ENCODE measurements at regions not wholly inside any gene's neighbourhood (a gene's known extent, or its start where the extent isn't known, plus 50 kb on each side); places are given as distances from the start of the nearest gene placed in this dataset.

DNA sequence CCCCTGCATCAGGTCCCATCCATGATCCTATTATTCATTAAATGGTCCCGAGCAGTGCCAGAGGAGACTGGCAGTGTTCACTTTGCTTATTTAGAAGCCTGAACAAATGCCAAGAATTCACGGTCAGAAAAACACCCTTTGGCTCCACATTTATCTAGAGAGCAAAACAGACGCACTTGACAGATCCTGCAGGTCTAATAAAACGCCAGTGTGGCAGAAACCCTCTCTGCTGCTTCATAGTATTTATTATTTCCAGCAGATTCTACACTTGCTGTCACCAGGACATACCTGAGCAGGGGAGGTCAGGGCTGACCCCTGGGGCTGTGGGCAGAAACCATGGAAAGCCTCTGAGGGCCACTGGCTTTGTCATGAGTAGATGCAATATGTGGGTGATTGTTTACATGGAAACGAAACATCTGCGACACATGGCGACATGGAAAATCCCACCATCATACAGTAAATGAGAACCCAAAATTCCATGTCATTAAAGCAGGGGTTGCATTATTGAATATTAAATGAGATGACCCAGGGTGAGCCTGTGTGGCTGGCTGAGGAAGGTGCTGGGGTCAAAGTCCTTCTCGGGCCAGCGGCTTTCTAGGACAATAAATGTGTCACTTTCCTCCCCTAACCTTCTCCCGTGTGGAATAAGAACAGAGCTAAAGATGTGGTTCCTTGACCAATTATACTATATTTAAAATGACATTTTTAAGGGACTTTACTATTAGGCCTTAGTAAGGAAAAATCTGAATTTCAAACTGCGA is 205.9 kb upstream of the SVIL start:
- Histone ChIP-seq H3K9ac (ENCODE audit: low read length) (no peak overlapping the region), H3K4me1 (ENCODE audit: control insufficient read depth, insufficient read depth, low read length) (peaks cover 52% of the 10 kb centered on the region), H3K4me3 (ENCODE audit: low read length) (no peak overlapping the region), H3K27ac (ENCODE audit: low read depth, low read length) (peak overlapping the region; percentile 99), H3K36me3 (ENCODE audit: control insufficient read depth, insufficient read depth, low read length) (no peaks in the 10 kb centered on the region), H3K27me3 (ENCODE audit: control insufficient read depth, insufficient read depth, low read length) (no peaks in the 10 kb centered on the region)

DNA sequence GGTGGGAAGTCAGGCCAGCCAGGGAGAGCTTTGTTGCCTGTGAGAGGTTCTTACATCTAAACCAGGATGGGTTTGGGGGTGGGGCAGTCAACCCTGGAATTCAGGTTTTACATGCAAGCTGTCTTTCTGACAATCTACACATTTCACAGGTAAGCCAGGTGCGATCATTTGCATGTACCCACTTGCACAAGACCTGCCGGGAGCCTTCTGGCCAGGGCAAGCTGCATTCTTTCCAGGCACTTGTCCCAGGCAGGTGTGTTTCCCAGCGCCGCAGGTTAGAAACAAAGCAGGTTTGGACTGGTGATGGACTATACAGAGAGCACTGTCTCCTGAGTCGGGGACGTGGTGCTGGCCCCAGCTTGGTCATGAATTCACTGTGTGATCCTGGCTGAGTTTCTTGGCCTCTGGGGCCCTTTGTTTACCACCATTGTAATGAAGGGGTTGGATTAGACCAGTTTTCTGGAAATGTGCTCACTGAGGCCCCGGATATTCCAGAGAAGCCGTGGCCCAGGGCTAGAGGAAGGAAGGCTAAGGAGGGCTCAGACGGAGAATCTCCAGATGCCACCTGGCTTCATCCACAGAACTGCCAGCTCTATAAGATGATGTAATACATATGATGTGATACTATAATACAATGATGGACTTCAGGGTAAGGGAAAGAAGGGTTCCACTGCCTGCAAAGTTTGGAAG is 205.2 kb upstream of the SVIL start:
- Histone ChIP-seq H3K27ac (ENCODE audit: low read depth, low read length) (peak overlapping the region; percentile 99), H3K4me3 (ENCODE audit: low read length) (no peak overlapping the region), H3K9ac (ENCODE audit: low read length) (no peak overlapping the region), H3K4me1 (ENCODE audit: control insufficient read depth, insufficient read depth, low read length) (peaks cover 52% of the 10 kb centered on the region), H3K27me3 (ENCODE audit: control insufficient read depth, insufficient read depth, low read length) (no peaks in the 10 kb centered on the region), H3K36me3 (ENCODE audit: control insufficient read depth, insufficient read depth, low read length) (no peaks in the 10 kb centered on the region)

DNA sequence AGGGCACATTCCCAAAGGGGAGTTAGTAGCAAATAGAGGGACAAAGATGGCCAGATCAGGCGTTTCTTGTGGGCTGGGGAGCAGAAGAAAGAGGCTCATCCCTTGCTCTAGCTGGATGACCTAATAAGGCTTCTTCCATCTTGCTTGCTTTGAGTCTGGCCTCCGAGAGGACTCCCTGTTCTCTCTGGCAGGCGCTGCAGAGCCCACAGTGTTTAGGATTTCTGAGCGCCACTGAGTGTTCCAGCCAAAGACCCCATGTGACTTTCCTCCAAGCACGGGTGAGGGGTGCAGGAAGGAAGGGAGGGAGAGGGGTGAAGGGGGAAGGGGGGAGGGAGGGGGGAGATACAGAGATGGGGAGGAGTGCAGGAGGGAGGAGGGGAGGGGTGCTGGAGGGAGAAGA is 203.8 kb upstream of the SVIL start:
- Histone ChIP-seq H3K4me1 (ENCODE audit: control insufficient read depth, insufficient read depth, low read length) (peaks cover 53% of the 10 kb centered on the region), H3K9ac (ENCODE audit: low read length) (no peak overlapping the region), H3K27me3 (ENCODE audit: control insufficient read depth, insufficient read depth, low read length) (no peaks in the 10 kb centered on the region), H3K36me3 (ENCODE audit: control insufficient read depth, insufficient read depth, low read length) (no peaks in the 10 kb centered on the region), H3K27ac (ENCODE audit: low read depth, low read length) (peak overlapping the region; percentile 99), H3K4me3 (ENCODE audit: low read length) (no peak overlapping the region)

DNA sequence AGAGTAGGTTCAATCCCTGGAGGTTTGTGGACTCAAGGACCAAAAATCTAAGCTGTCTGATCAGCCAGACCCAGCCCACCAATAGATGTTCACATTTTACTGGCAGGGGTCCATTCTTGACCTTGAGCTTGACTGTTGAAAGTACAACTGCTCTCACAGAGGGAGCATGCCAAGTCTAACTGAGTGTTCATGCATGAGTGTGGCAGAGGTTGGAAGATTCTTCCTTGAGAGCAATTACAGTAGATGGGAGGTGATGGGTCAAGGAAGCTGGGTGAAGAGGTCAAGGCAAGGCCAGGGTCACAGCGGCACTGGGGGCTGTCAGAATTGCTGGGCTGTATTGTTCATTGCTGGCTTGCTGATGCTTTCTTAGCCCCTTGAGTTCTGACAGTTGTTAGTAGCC is 202.8 kb upstream of the SVIL start:
- H3K27ac ChIP-seq (ENCODE audit: low read depth, low read length): peak overlapping the region; percentile 99
- no peaks in the 10 kb centered on the region for H3K36me3 ChIP-seq (ENCODE audit: control insufficient read depth, insufficient read depth, low read length)
- H3K4me1 ChIP-seq (ENCODE audit: control insufficient read depth, insufficient read depth, low read length): peaks cover 53% of the 10 kb centered on the region
- H3K9ac ChIP-seq (ENCODE audit: low read length): no peak overlapping the region
- no peaks in the 10 kb centered on the region for H3K27me3 ChIP-seq (ENCODE audit: control insufficient read depth, insufficient read depth, low read length)
- no peak overlapping the region for H3K4me3 ChIP-seq (ENCODE audit: low read length)

DNA sequence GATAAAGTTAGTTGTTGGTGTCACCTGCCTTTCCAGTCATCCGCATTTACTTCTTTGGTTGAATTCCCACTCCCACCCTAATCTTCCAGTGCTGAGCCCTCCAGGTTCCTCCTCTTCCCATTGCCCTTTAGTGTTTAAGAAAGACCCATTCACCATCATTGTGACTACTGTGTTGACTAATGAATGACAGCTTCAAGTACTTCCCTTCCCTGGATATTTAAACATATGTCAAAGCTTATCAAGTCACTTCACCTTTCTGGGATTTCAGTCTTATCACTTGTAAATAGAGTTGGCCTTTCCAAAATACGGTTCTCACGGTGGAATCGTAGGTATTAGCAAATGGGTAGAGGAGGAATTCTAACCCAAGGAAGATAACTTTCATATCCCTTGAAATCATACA is 201.6 kb upstream of the SVIL start:
- no peak overlapping the region for H3K4me3 ChIP-seq (ENCODE audit: low read length)
- H3K27ac ChIP-seq (ENCODE audit: low read depth, low read length): peak overlapping the region; percentile 99
- no peaks in the 10 kb centered on the region for H3K27me3 ChIP-seq (ENCODE audit: control insufficient read depth, insufficient read depth, low read length)
- peaks cover 44% of the 10 kb centered on the region for H3K4me1 ChIP-seq (ENCODE audit: control insufficient read depth, insufficient read depth, low read length)
- no peak overlapping the region for H3K9ac ChIP-seq (ENCODE audit: low read length)
- H3K36me3 ChIP-seq (ENCODE audit: control insufficient read depth, insufficient read depth, low read length): no peaks in the 10 kb centered on the region

DNA sequence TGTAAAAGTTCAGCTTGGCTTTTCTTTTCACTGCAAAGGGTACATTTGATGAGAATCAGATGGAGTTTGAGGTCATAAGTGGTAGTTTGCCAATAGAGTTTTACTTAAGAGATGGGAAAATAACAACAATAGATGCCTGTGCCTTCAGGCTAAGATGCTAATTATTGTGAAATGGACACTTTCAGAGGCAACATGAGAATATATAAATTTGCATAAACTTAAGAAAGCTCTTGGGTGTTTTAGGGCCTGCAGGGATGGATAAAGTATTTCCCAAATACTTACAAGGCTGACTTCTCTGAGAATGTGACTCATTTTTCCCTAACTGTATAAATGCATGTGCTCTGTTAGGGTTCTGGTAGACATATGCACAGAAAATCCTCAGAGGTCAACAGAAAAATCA is 200.3 kb upstream of the SVIL start:
- H3K9ac ChIP-seq (ENCODE audit: low read length): no peak overlapping the region
- no peak overlapping the region for H3K4me3 ChIP-seq (ENCODE audit: low read length)
- H3K27ac ChIP-seq (ENCODE audit: low read depth, low read length): peak overlapping the region; percentile 99
- no peaks in the 10 kb centered on the region for H3K27me3 ChIP-seq (ENCODE audit: control insufficient read depth, insufficient read depth, low read length)
- H3K4me1 ChIP-seq (ENCODE audit: control insufficient read depth, insufficient read depth, low read length): peaks cover 34% of the 10 kb centered on the region
- H3K36me3 ChIP-seq (ENCODE audit: control insufficient read depth, insufficient read depth, low read length): no peaks in the 10 kb centered on the region

DNA sequence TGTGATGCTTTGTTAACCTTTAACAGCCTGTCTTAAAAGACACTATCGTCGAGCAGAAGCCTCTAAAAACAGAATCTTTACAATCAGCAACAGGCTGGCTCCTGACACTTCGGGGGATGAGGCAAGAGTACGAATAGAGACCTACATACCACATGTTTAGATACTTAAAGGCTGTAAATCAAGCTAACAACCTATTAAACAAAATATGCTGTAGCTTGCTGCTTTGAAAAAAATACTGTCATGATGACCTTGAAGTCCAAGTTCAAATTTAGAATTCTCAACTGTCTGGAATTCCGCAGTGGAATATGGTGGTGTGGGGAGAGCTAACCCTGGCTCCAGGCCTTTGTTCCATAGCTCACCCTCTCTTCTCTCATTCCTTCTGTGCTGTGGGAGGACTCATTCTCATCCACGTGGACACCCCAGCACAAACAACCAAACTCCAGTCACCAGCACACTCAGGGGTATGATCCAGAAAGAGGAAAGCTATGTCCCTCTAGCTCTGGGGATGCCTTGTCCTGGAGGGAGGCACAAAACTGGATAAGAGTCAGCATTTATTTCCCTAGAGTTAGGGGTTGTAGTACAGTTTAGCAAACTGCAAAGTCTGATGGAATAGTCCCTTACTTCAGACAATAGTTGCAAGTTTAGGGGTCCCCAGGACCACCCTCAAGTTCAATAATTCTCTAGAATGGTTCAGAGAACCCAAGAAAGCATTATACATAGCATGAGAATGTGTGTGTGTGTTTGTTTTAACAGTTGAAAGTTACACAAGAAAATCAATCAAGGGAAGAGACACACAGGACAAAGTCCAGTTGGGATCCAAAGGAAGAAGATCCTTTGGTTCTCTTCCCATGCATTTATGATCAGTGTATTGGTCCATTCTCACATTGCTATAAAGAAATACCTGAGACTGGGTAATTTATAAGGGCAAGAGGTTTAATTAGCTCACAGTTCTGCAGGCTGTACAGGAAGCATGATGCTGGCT is 196.1 kb upstream of the SVIL start:
- H3K27me3 ChIP-seq (ENCODE audit: control insufficient read depth, insufficient read depth, low read length): no peaks in the 10 kb centered on the region
- peaks cover 9% of the 10 kb centered on the region for H3K4me1 ChIP-seq (ENCODE audit: control insufficient read depth, insufficient read depth, low read length)
- peak overlapping the region; percentile 88 for H3K27ac ChIP-seq (ENCODE audit: low read depth, low read length)
- no peak overlapping the region for H3K9ac ChIP-seq (ENCODE audit: low read length)
- no peaks in the 10 kb centered on the region for H3K36me3 ChIP-seq (ENCODE audit: control insufficient read depth, insufficient read depth, low read length)
- no peak overlapping the region for H3K4me3 ChIP-seq (ENCODE audit: low read length)

DNA sequence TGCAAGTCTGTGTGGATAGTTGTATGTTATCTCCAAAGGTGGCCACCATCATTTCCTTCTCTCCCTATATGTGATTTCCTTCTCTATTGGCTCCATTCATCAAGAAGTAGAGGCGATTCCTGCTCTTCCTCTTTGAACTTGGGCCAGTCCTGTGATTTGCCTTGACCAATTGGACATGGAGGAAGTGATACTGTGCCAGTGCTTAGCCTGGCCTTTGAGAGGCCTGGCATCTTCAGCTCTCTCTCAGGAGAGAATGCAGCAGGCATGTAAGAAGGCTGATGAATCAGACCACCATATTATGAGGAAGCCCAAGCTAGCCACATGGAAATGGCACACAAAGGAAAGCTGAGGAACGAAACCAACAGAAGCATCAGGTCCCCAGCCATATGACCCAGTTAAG is 195.0 kb upstream of the SVIL start:
- H3K27ac ChIP-seq (ENCODE audit: low read depth, low read length): peak overlapping the region; percentile 88
- no peaks in the 10 kb centered on the region for H3K27me3 ChIP-seq (ENCODE audit: control insufficient read depth, insufficient read depth, low read length)
- no peak overlapping the region for H3K4me3 ChIP-seq (ENCODE audit: low read length)
- H3K4me1 ChIP-seq (ENCODE audit: control insufficient read depth, insufficient read depth, low read length): peaks cover 9% of the 10 kb centered on the region
- no peaks in the 10 kb centered on the region for H3K36me3 ChIP-seq (ENCODE audit: control insufficient read depth, insufficient read depth, low read length)
- H3K9ac ChIP-seq (ENCODE audit: low read length): no peak overlapping the region

DNA sequence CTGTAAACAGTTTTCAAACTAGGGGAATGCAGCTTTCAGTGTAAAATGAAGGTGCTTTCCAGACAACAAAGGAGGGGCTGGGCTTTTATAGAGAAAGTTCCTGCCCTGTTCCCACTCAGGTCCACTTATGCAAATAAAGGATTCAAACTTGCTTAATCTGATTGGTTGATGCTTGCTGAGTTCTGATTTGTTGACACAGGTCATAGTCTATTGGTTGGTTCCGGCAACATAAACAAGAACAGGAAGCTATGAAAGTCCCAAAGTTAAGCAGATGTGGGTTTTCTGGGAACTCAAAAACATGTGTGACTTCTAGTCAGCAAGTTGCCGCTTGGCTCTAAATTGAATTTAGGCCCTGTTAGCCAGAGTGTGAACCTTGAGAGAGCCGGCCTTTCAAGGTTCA is 194.2 kb upstream of the SVIL start:
- Histone ChIP-seq H3K27me3 (ENCODE audit: control insufficient read depth, insufficient read depth, low read length) (no peaks in the 10 kb centered on the region), H3K4me1 (ENCODE audit: control insufficient read depth, insufficient read depth, low read length) (peaks cover 3% of the 10 kb centered on the region), H3K9ac (ENCODE audit: low read length) (no peak overlapping the region), H3K27ac (ENCODE audit: low read depth, low read length) (peak overlapping the region; percentile 88), H3K36me3 (ENCODE audit: control insufficient read depth, insufficient read depth, low read length) (no peaks in the 10 kb centered on the region), H3K4me3 (ENCODE audit: low read length) (no peak overlapping the region)

DNA sequence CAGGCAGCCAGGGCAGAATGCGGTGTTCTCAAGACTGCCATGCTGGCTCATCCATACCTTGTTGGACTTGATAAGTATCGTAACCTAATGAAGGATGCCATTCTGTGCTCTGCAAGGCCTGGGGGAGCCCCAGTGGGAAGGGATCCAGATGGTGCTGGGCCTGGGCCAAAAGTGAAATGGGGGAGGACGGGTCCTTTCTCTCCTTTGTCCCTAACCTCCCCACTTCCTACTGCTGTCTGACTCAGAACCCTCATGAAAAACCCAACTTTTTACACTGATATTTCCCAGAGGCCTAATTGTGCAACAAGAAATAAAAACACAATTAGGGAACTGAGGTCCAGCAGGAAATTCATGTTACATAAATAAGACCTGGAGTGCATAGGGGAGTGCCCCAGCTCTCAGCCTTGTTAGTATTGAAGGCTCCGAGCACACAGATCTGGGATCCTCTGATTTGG is 193.7 kb upstream of the SVIL start:
- H3K27ac ChIP-seq (ENCODE audit: low read depth, low read length): peak overlapping the region; percentile 88
- H3K27me3 ChIP-seq (ENCODE audit: control insufficient read depth, insufficient read depth, low read length): no peaks in the 10 kb centered on the region
- H3K4me3 ChIP-seq (ENCODE audit: low read length): no peak overlapping the region
- H3K9ac ChIP-seq (ENCODE audit: low read length): no peak overlapping the region
- H3K36me3 ChIP-seq (ENCODE audit: control insufficient read depth, insufficient read depth, low read length): no peaks in the 10 kb centered on the region
- H3K4me1 ChIP-seq (ENCODE audit: control insufficient read depth, insufficient read depth, low read length): peaks cover 5% of the 10 kb centered on the region

DNA sequence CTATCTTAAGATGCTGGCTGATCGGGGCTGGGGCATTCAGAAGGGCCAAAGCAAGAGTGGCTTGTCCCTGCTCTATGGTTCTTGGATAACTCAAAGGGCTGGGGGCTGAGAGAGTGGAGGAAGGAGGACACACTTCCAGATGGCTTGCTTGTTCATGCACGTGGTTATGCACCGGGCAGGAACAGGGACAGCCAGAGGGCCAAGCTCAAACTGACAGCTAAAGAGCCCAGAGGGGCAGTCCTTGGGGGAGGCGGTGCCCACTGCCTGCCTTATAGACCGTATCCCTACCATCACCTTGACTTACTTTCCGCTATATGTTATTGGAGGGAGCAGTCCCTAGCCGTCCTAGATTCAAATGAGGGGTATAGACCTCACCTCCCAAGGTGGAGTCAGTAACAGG is 192.7 kb upstream of the SVIL start:
- no peaks in the 10 kb centered on the region for H3K36me3 ChIP-seq (ENCODE audit: control insufficient read depth, insufficient read depth, low read length)
- no peak overlapping the region for H3K4me3 ChIP-seq (ENCODE audit: low read length)
- no peak overlapping the region for H3K9ac ChIP-seq (ENCODE audit: low read length)
- H3K27me3 ChIP-seq (ENCODE audit: control insufficient read depth, insufficient read depth, low read length): no peaks in the 10 kb centered on the region
- H3K4me1 ChIP-seq (ENCODE audit: control insufficient read depth, insufficient read depth, low read length): peaks cover 9% of the 10 kb centered on the region
- H3K27ac ChIP-seq (ENCODE audit: low read depth, low read length): no peak overlapping the region

DNA sequence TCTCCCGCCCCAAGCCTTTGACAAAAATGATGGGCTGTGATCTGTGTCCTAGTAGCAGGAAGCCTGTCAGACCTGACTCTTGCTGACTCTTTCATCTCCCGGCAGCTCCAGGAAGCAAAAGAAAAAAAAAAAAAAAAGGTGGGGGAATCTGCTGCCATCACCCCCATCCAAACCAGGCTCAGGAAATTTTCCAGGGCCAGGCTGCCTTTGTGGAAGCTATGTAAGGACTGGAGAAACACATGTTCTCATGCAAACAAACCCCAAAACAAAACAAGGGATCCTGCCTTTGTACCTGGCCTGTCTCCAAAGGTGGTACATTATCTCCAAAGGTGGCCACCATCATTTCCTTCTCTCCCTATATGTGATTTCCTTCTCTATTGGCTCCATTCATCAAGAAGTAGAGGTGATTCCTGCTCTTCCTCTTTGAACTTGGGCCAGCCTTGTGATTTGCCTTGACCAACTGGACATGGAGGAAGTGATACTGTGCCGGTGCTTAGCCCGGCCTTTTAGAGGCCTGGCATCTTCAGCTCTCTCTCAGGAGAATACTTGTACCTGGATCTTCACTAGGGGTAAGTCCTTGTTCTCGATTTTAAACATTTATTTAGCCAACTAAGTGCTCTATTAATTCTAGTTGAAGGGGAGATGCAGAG is 192.2 kb upstream of the SVIL start:
- H3K27ac ChIP-seq (ENCODE audit: low read depth, low read length): peak overlapping the region; percentile 29
- H3K27me3 ChIP-seq (ENCODE audit: control insufficient read depth, insufficient read depth, low read length): no peaks in the 10 kb centered on the region
- peaks cover 13% of the 10 kb centered on the region for H3K4me1 ChIP-seq (ENCODE audit: control insufficient read depth, insufficient read depth, low read length)
- H3K4me3 ChIP-seq (ENCODE audit: low read length): no peak overlapping the region
- no peak overlapping the region for H3K9ac ChIP-seq (ENCODE audit: low read length)
- H3K36me3 ChIP-seq (ENCODE audit: control insufficient read depth, insufficient read depth, low read length): no peaks in the 10 kb centered on the region

Measured in rectal smooth muscle tissue (tissue), 1 donor.